ENCODE measurements at regions not wholly inside any gene's neighbourhood (a gene's known extent, or its start where the extent isn't known, plus 50 kb on each side); places are given as distances from the start of the nearest gene placed in this dataset.

GRCh38 chr18:76258209-76258608, 236.8 kb downstream of the ZNF516 start:
- H3K4me3 ChIP-seq (replicated peaks in 1 of 2; ENCODE audit: low read depth in 2 of 2, low read length in 2 of 2): no peak overlapping the region
- peak in 1 of 2 donors; percentile 24 for DNase-seq (ENCODE audit: low read depth in 2 of 2)
- no peak for TF ChIP-seq CTCF (IDR thresholded peaks at IDR 0.05; ENCODE audit: low read depth, low read length)

- no peak for TF ChIP-seq CTCF (IDR thresholded peaks at IDR 0.05; ENCODE audit: low read depth, low read length)
- no peak overlapping the region for H3K4me3 ChIP-seq (replicated peaks in 1 of 2; ENCODE audit: low read depth in 2 of 2, low read length in 2 of 2)
- no peak for DNase-seq (ENCODE audit: low read depth in 2 of 2)
Measured at GRCh38 chr18:76255070-76255683, 239.9 kb downstream of the ZNF516 start.

DNA sequence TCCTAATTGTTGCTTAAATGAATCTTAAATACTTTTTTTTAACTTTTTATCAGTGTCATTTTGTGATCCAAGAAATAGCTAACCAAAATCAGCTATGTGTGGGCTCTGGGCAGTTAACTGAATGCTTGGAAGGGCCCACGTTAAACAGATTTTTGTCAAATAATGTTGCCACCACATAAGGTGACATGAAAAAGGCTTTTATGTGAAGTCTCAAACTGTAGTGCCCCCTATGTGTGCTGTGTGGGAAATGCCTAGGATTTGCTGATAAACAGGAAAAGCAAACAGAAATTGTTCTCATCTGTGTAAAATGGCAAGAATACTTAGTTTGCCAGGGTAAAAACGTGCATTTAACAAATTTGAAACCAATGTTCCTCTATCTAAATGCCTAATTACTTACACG, 242.2 kb downstream of the ZNF516 start:
- H3K4me3 ChIP-seq (replicated peaks in 1 of 2; ENCODE audit: low read depth in 2 of 2, low read length in 2 of 2): no peak overlapping the region
- no peak for TF ChIP-seq CTCF (IDR thresholded peaks at IDR 0.05; ENCODE audit: low read depth, low read length)
- DNase-seq (ENCODE audit: low read depth in 2 of 2): peak in 1 of 2 donors; percentile 7

DNA sequence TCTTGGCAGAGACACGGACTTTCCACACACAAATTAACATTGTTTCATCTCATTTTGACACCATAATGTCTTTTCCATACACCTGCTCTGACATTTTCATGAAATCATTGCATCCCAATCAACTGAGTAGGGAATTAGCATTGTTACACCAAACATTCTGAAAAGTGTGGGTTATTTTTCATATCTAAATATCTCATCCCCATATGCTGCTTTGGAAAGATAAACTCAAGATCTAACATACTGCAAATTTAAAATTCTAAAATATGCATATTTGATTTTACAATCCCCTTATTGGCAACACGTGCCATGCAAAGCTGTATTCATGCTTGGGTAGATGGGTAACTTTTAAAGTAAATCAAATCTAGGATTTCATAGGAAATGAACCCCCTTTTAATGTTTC, 242.9 kb downstream of the ZNF516 start:
- no peak overlapping the region for H3K4me3 ChIP-seq (replicated peaks in 1 of 2; ENCODE audit: low read depth in 2 of 2, low read length in 2 of 2)
- no peak for TF ChIP-seq CTCF (IDR thresholded peaks at IDR 0.05; ENCODE audit: low read depth, low read length)

DNA sequence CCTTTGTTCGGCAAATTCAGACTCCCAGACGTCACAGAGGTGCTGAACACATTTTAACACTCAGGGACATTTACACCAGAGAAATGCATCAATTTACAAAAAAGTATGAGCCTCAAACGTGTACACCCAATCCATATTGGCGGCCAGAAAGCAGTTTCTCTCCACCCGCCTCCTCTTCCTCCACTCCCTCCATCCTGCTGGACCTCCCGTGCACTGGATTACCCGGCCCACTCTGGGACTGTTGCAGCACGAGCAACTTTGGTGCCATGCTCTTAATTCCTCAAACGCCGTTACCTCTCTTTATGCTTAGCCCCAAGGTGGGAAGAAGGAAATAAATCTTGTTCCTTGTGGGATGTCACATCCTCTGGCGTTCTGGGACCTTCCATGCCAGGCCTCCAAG, 243.4 kb downstream of the ZNF516 start:
- no peak for DNase-seq (ENCODE audit: low read depth in 2 of 2)
- no peak overlapping the region for H3K4me3 ChIP-seq (replicated peaks in 1 of 2; ENCODE audit: low read depth in 2 of 2, low read length in 2 of 2)
- no peak for TF ChIP-seq CTCF (IDR thresholded peaks at IDR 0.05; ENCODE audit: low read depth, low read length)

More for the DNA sequence above, 242.9 kb downstream of the ZNF516 start:
- no peak for DNase-seq (ENCODE audit: low read depth in 2 of 2)

GRCh38 chr18:76246590-76246989, 248.5 kb downstream of the ZNF516 start:
- DNase-seq (ENCODE audit: low read depth in 2 of 2): no peak
- H3K4me3 ChIP-seq (replicated peaks in 1 of 2; ENCODE audit: low read depth in 2 of 2, low read length in 2 of 2): no peak overlapping the region
- no peak for TF ChIP-seq CTCF (IDR thresholded peaks at IDR 0.05; ENCODE audit: low read depth, low read length)

DNA sequence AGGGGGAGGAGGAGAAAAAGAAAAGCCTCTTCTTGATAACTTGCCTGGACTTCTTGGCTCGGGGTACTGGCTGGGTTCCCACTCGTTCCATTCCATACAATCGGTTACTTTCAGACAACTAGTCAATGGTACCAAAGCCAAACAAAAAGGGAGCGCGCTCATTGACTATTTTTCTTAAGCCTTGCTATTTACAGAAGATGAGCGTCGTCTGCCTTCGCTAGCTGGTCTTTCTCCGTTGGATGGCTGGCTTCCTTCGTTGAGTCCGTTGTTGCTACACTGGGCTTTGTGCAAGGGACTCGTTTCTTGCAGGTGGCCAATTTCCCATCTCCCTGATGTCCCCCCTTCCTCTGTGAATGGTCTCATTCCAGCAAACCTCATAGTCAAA, 260.4 kb downstream of the ZNF516 start:
- no peak for TF ChIP-seq CTCF (IDR thresholded peaks at IDR 0.05; ENCODE audit: low read depth, low read length)
- peak in 1 of 2 donors; percentile 16 for DNase-seq (ENCODE audit: low read depth in 2 of 2)
- no peak overlapping the region for H3K4me3 ChIP-seq (replicated peaks in 1 of 2; ENCODE audit: low read depth in 2 of 2, low read length in 2 of 2)
